ENCODE measurements at regions not wholly inside any gene's neighbourhood (a gene's known extent, or its start where the extent isn't known, plus 50 kb on each side); places are given as distances from the start of the nearest gene placed in this dataset.

DNA sequence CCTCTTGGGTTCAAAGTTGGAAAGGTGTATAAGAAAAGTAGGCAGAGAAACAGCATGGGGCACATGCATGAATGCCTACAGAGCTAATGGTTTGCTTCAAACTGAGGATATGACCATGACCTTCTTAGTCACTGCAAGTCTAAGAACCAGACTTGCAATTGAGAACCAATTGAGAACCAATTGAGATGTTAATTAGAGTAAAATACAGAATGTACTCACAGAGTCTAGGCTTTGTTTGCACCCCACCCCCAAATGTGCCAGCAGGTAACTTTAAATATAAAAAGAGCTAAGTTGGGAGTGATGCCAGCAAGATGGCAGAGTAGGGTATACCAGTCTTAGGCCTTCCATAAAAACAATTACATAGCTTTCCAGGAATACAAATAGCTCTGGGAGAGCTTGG lies 227.3 kb upstream of the ALG10 start:
- TF ChIP-seq, protein P1, sequence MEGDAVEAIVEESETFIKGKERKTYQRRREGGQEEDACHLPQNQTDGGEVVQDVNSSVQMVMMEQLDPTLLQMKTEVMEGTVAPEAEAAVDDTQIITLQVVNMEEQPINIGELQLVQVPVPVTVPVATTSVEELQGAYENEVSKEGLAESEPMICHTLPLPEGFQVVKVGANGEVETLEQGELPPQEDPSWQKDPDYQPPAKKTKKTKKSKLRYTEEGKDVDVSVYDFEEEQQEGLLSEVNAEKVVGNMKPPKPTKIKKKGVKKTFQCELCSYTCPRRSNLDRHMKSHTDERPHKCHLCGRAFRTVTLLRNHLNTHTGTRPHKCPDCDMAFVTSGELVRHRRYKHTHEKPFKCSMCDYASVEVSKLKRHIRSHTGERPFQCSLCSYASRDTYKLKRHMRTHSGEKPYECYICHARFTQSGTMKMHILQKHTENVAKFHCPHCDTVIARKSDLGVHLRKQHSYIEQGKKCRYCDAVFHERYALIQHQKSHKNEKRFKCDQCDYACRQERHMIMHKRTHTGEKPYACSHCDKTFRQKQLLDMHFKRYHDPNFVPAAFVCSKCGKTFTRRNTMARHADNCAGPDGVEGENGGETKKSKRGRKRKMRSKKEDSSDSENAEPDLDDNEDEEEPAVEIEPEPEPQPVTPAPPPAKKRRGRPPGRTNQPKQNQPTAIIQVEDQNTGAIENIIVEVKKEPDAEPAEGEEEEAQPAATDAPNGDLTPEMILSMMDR (IDR thresholded peaks at IDR 0.05; ENCODE audit: poor library complexity, severe bottlenecking) = no peak
- TF ChIP-seq EZH2 (IDR thresholded peaks at IDR 0.05; ENCODE audit: borderline replicate concordance, insufficient read depth, low read length, poor library complexity, severe bottlenecking) (no peak), MXI1 (conservative IDR thresholded peaks at IDR 0.05; ENCODE audit: poor library complexity, severe bottlenecking) (no peak), POLR2AphosphoS5 (IDR thresholded peaks at IDR 0.05) (no peak), EP300 (conservative IDR thresholded peaks at IDR 0.05; ENCODE audit: poor library complexity, severe bottlenecking) (no peak), SMC3 (conservative IDR thresholded peaks at IDR 0.05; ENCODE audit: poor library complexity) (no peak)
- TF ChIP-seq, protein P2, sequence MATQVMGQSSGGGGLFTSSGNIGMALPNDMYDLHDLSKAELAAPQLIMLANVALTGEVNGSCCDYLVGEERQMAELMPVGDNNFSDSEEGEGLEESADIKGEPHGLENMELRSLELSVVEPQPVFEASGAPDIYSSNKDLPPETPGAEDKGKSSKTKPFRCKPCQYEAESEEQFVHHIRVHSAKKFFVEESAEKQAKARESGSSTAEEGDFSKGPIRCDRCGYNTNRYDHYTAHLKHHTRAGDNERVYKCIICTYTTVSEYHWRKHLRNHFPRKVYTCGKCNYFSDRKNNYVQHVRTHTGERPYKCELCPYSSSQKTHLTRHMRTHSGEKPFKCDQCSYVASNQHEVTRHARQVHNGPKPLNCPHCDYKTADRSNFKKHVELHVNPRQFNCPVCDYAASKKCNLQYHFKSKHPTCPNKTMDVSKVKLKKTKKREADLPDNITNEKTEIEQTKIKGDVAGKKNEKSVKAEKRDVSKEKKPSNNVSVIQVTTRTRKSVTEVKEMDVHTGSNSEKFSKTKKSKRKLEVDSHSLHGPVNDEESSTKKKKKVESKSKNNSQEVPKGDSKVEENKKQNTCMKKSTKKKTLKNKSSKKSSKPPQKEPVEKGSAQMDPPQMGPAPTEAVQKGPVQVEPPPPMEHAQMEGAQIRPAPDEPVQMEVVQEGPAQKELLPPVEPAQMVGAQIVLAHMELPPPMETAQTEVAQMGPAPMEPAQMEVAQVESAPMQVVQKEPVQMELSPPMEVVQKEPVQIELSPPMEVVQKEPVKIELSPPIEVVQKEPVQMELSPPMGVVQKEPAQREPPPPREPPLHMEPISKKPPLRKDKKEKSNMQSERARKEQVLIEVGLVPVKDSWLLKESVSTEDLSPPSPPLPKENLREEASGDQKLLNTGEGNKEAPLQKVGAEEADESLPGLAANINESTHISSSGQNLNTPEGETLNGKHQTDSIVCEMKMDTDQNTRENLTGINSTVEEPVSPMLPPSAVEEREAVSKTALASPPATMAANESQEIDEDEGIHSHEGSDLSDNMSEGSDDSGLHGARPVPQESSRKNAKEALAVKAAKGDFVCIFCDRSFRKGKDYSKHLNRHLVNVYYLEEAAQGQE (IDR thresholded peaks at IDR 0.05; ENCODE audit: borderline replicate concordance) = no peak
- H3K9me3 ChIP-seq (ENCODE audit: low read length) = no peaks in the 10 kb centered on the region
- H3K27me3 ChIP-seq (ENCODE audit: insufficient read depth, low read depth, low read length) = no peaks in the 10 kb centered on the region
- H3K4me3 ChIP-seq (ENCODE audit: low read length) = no peak overlapping the region
- H3K9me2 ChIP-seq (ENCODE audit: insufficient read depth, low read length) = no peaks in the 10 kb centered on the region
- no peak overlapping the region for H3K9ac ChIP-seq (ENCODE audit: low read length)
- H3K79me2 ChIP-seq (replicated peaks; ENCODE audit: insufficient read depth, low read length) = no peaks in the 10 kb centered on the region
- H3F3A ChIP-seq (ENCODE audit: insufficient read depth, low read length, poor library complexity, severe bottlenecking) = no peaks in the 10 kb centered on the region
- H3K27ac ChIP-seq (ENCODE audit: low read length) = peak overlapping the region; percentile 14
- no peak overlapping the region for H3K4me2 ChIP-seq (ENCODE audit: low read length)
- H4K20me1 ChIP-seq (ENCODE audit: insufficient read depth) = no peaks in the 10 kb centered on the region
- no peak overlapping the region for H2AFZ ChIP-seq (ENCODE audit: low read depth, low read length)
- no peaks in the 10 kb centered on the region for H3K36me3 ChIP-seq (ENCODE audit: insufficient read depth, low read length)

DNA sequence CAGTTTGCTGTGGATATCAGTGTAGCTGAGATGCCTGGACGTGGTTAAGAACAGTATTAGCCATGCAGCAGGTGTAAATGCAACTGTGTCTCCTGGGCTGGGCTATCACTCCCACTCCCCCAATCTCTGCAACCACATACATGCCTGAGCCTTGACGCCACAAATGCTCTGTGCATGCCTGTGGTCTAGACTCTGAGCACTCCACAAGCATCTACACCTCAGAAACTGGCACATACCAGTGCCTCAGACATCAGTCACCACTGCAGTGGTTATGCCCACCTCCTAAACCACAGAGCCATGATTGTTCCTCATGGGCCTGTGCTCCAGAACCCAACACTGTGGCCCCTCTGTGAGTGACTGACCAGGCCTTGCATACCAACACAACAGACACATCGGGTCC lies 226.8 kb upstream of the ALG10 start:
- Histone ChIP-seq H3K36me3 (ENCODE audit: insufficient read depth, low read length) (no peaks in the 10 kb centered on the region), H3K4me3 (ENCODE audit: low read length) (no peak overlapping the region), H3K27ac (ENCODE audit: low read length) (no peak overlapping the region), H3K9me3 (ENCODE audit: low read length) (no peaks in the 10 kb centered on the region), H3F3A (ENCODE audit: insufficient read depth, low read length, poor library complexity, severe bottlenecking) (no peaks in the 10 kb centered on the region), H3K27me3 (ENCODE audit: insufficient read depth, low read depth, low read length) (no peaks in the 10 kb centered on the region), H3K79me2 (replicated peaks; ENCODE audit: insufficient read depth, low read length) (no peaks in the 10 kb centered on the region), H3K9me2 (ENCODE audit: insufficient read depth, low read length) (no peaks in the 10 kb centered on the region), H2AFZ (ENCODE audit: low read depth, low read length) (no peak overlapping the region), H3K9ac (ENCODE audit: low read length) (no peak overlapping the region), H4K20me1 (ENCODE audit: insufficient read depth) (no peaks in the 10 kb centered on the region), H3K4me2 (ENCODE audit: low read length) (no peak overlapping the region)
- TF ChIP-seq SMC3 (conservative IDR thresholded peaks at IDR 0.05; ENCODE audit: poor library complexity) (no peak), EZH2 (IDR thresholded peaks at IDR 0.05; ENCODE audit: borderline replicate concordance, insufficient read depth, low read length, poor library complexity, severe bottlenecking) (no peak), MXI1 (conservative IDR thresholded peaks at IDR 0.05; ENCODE audit: poor library complexity, severe bottlenecking) (no peak), TAF1 (IDR thresholded peaks at IDR 0.05; ENCODE audit: low read depth) (no peak), RAD21 (conservative IDR thresholded peaks at IDR 0.05) (no peak), POLR2AphosphoS5 (IDR thresholded peaks at IDR 0.05) (no peak), EP300 (conservative IDR thresholded peaks at IDR 0.05; ENCODE audit: poor library complexity, severe bottlenecking) (no peak)
- TF ChIP-seq, protein P2 (IDR thresholded peaks at IDR 0.05; ENCODE audit: borderline replicate concordance) = no peak
- TF ChIP-seq, protein P1 (IDR thresholded peaks at IDR 0.05; ENCODE audit: poor library complexity, severe bottlenecking) = no peak

All from neural cell (in vitro differentiated cells).